B cell (primary cell): ENCODE measurements at regions not wholly inside any gene's neighbourhood (a gene's known extent, or its start where the extent isn't known, plus 50 kb on each side); places are given as distances from the start of the nearest gene placed in this dataset.
"Not testable (repeated sequence)": the region's sequence is repeated elsewhere in the genome, so short reads cannot be mapped to it uniquely, and the experiment has no call there.

ENCODE experiments used
- ATAC-seq: fragments of 200-7000 bp; cut with Tn5 transposase; one replicate; pipeline ENCODE4 v1.10.0; 2021; ENCODE audit warnings: low read depth, mild to moderate bottlenecking, moderate number of reproducible peaks, moderate library complexity
- CTCF ChIA-PET: fragments of 350-600 bp; sonication (Branson Sonifier 250); formaldehyde crosslinking; loops from one replicate; lab custom pipeline; 2021; ENCODE audit warnings: antibody characterized with exemption, inconsistent platforms; lab: Charles Lee
- POLR2A ChIA-PET: fragments of 350-600 bp; sonication (Branson Sonifier 250); formaldehyde crosslinking; loops from one replicate; lab custom pipeline; 2021; ENCODE audit warnings: antibody characterized with exemption; lab: Charles Lee
- DNase-seq: peaks from one replicate; pipeline ENCODE4 v3.0.0; 2013
- H2AFZ ChIP-seq: 2 replicates; pipeline ENCODE4 v1.6.1; 2012; ENCODE audit warnings: mild to moderate bottlenecking, low read depth, low read length; ENCODE audit not compliant: insufficient read depth, poor library complexity, severe bottlenecking
- H3K27ac ChIP-seq, 2 donors: 1 replicate in 1 of 2; 2 replicates in 1 of 2; pipeline ENCODE4 v1.5.1; 2012 to 2013; ENCODE audit warnings: low read length in 2 of 2, mild to moderate bottlenecking in 2 of 2, moderate library complexity in 1 of 2
- H3K27me3 ChIP-seq, 4 experiments: fragments of 200-600 bp in 1 of 4; sonication (generic) in 1 of 4; replicated peaks in 1 of 4; 1 replicate in 2 of 4; 2 replicates in 2 of 4; pipeline versions ENCODE4 v1.6.1 to v1.7.0; 2013 to 2016; ENCODE audit warnings: low read length in 3 of 4, mild to moderate bottlenecking in 2 of 4, mixed read lengths in 1 of 4, moderate library complexity in 1 of 4; ENCODE audit not compliant: insufficient read depth in 4 of 4, control insufficient read depth in 3 of 4; ENCODE audit errors: control extremely low read depth in 1 of 4
- H3K36me3 ChIP-seq, 2 experiments: replicated peaks in 1 of 2; 1 replicate in 1 of 2; 2 replicates in 1 of 2; pipeline versions ENCODE4 v1.6.1 to v1.7.1; 2013; ENCODE audit warnings: low read length in 1 of 2; ENCODE audit not compliant: insufficient read depth in 2 of 2, control insufficient read depth in 1 of 2; ENCODE audit errors: control extremely low read depth in 1 of 2, extremely low read depth in 1 of 2
- H3K4me1 ChIP-seq, 2 donors: fragments of 200-600 bp in 1 of 2; sonication (generic) in 1 of 2; 1 replicate in 1 of 2; 2 replicates in 1 of 2; pipeline versions ENCODE4 v1.5.1 to v1.6.1; 2013 to 2017; ENCODE audit warnings: low read length in 2 of 2; ENCODE audit not compliant: control insufficient read depth in 2 of 2, insufficient read depth in 2 of 2
- H3K4me2 ChIP-seq: replicated peaks from 2 replicates; pipeline ENCODE3; 2012; ENCODE audit warnings: mild to moderate bottlenecking, low read depth, low read length; ENCODE audit not compliant: poor library complexity, severe bottlenecking
- H3K4me3 ChIP-seq, 5 experiments: fragments of 200-600 bp in 1 of 5; sonication (generic) in 1 of 5; 1 replicate in 3 of 5; 2 replicates in 2 of 5; pipeline versions ENCODE4 v1.5.1 to v1.7.0; 2011 to 2016; ENCODE audit warnings: low read length in 4 of 5, mild to moderate bottlenecking in 4 of 5, low read depth in 2 of 5, control low read depth in 1 of 5, moderate library complexity in 1 of 5; ENCODE audit not compliant: insufficient read depth in 1 of 5; ENCODE audit errors: control extremely low read depth in 1 of 5, extremely low read depth in 1 of 5
- H3K79me2 ChIP-seq: fragments of 200-600 bp; sonication (generic); one replicate; pipeline ENCODE4 v1.6.0; 2016; ENCODE audit warnings: low read length; ENCODE audit not compliant: control insufficient read depth, insufficient read depth
- H3K9ac ChIP-seq: fragments of 200-600 bp; sonication (generic); 2 replicates; pipeline ENCODE4 v1.6.1; 2017; ENCODE audit warnings: mild to moderate bottlenecking, low read length, moderate library complexity
- H3K9me3 ChIP-seq, 3 donors: one replicate each; pipeline versions ENCODE4 v1.6.1 to v1.7.1; 2013; ENCODE audit warnings: low read length in 2 of 3; ENCODE audit not compliant: control insufficient read depth in 2 of 3, insufficient read depth in 1 of 3; ENCODE audit errors: control extremely low read depth in 1 of 3
- H4K20me1 ChIP-seq: 2 replicates; pipeline ENCODE4 v1.6.0; 2012; ENCODE audit warnings: mild to moderate bottlenecking, low read length; ENCODE audit not compliant: insufficient read depth, control insufficient read depth, poor library complexity, severe bottlenecking
- H3K27ac Mint-ChIP-seq: one replicate; pipeline ENCODE4 v1.8.0; 2021; ENCODE audit warnings: mixed read lengths
- H3K27me3 Mint-ChIP-seq: one replicate; pipeline ENCODE4 v1.8.0; 2021; ENCODE audit warnings: mixed read lengths
- H3K4me1 Mint-ChIP-seq: one replicate; pipeline ENCODE4 v1.8.0; 2021; ENCODE audit warnings: mixed read lengths
- H3K4me3 Mint-ChIP-seq: one replicate; pipeline ENCODE4 v1.8.0; 2021; ENCODE audit warnings: mixed read lengths
- H3K9me3 Mint-ChIP-seq: one replicate; pipeline ENCODE4 v1.8.0; 2022; ENCODE audit warnings: mixed read lengths; ENCODE audit not compliant: insufficient read depth
- CTCF ChIP-seq: fragments of 200-600 bp; IDR thresholded peaks from one replicate; pipeline ENCODE4 v1.8.0; 2022; ENCODE audit warnings: antibody characterized with exemption, mild to moderate bottlenecking
- EZH2 ChIP-seq: IDR thresholded peaks from 2 replicates; pipeline ENCODE4 v1.6.1; 2012; ENCODE audit warnings: borderline replicate concordance, low read depth, mild to moderate bottlenecking, moderate library complexity, low read length; ENCODE audit not compliant: insufficient read depth, poor library complexity, severe bottlenecking
- WGBS: methylation state at CpG from one replicate; pipeline ENCODE4 v1.1.5; 2013; ENCODE audit warnings: missing lambda C conversion rate; ENCODE audit not compliant: insufficient coverage; 5-methylcytosine and 5-hydroxymethylcytosine counted together
- intact Hi-C: fragments of 100-400 bp; cut with micrococcal nuclease; formaldehyde crosslinking; loops from one replicate; pipeline ENCODE4 v1.10.0; 2022

- H3K9ac ChIP-seq = no peak overlapping the region
- no peak overlapping the region for H2AFZ ChIP-seq
- H3K4me2 ChIP-seq = no peak overlapping the region
- TF ChIP-seq EZH2 (no peak), CTCF (no peak)
- no peaks in the 10 kb centered on the region for H3K27me3 ChIP-seq
- H3K4me1 ChIP-seq = no peaks in the 10 kb centered on the region
- H3K9me3 ChIP-seq = peaks cover 0 to 6% (median 0%) of the 10 kb centered on the region in 3 donors
- Mint-ChIP-seq H3K4me3 (no peak overlapping the region), H3K27me3 (no peaks in the 10 kb centered on the region), H3K27ac (no peak overlapping the region), H3K4me1 (no peaks in the 10 kb centered on the region), H3K9me3 (peaks cover 8% of the 10 kb centered on the region)
- H3K79me2 ChIP-seq = no peaks in the 10 kb centered on the region
- H4K20me1 ChIP-seq = no peaks in the 10 kb centered on the region
- no peaks in the 10 kb centered on the region for H3K36me3 ChIP-seq
- no peak overlapping the region for H3K27ac ChIP-seq
- ChIA-PET POLR2A (no interaction called here), CTCF (no interaction called here)
- ATAC-seq (no peak), DNase-seq (no peak)
- intact Hi-C loops = no loop called here
- WGBS = 85% methylated on average over 6 of the region's 6 CpGs
- no peak overlapping the region for H3K4me3 ChIP-seq
Observed at GRCh38 chr7:53238021-53238605, 202.7 kb downstream of the POM121L12 start.

GRCh38 chr7:53239151-53239550, 203.7 kb downstream of the POM121L12 start:
- intact Hi-C loops, CTCF ChIA-PET, H3K4me3 Mint-ChIP-seq, H3K79me2 ChIP-seq, H3K9ac ChIP-seq, H3K4me1 ChIP-seq, H3K36me3 ChIP-seq, DNase-seq, H3K4me1 Mint-ChIP-seq, H2AFZ ChIP-seq, H4K20me1 ChIP-seq, H3K27ac ChIP-seq, H3K9me3 ChIP-seq, H3K27ac Mint-ChIP-seq, H3K9me3 Mint-ChIP-seq, H3K27me3 Mint-ChIP-seq, H3K27me3 ChIP-seq, H3K4me3 ChIP-seq, POLR2A ChIA-PET, H3K4me2 ChIP-seq, ATAC-seq: not testable (repeated sequence)
- WGBS = 96% methylated on average over 4 of the region's 7 CpGs
